ENCODE measurements at regions not wholly inside any gene's neighbourhood (a gene's known extent, or its start where the extent isn't known, plus 50 kb on each side); places are given as distances from the start of the nearest gene placed in this dataset.

DNA sequence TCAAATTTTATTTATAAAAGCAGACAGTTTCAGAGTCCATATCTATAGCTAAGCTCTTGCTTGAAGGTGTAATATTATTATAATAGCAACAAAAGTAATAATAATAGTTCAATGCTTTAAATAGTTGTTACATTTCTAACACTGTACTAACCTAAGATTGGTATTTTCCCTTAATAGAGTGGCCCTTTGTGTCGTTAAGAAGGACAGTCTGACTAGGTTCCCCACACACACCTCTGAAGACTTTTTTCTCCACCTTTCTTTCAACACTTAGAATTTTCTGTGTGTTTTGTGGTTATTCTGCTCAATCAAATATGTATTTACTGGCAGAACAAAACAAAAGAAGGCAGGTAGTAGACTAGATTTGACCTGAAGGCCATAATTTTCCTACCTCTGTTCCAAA lies 223.2 kb upstream of the ACO1 start:
- TF ChIP-seq, protein P1, sequence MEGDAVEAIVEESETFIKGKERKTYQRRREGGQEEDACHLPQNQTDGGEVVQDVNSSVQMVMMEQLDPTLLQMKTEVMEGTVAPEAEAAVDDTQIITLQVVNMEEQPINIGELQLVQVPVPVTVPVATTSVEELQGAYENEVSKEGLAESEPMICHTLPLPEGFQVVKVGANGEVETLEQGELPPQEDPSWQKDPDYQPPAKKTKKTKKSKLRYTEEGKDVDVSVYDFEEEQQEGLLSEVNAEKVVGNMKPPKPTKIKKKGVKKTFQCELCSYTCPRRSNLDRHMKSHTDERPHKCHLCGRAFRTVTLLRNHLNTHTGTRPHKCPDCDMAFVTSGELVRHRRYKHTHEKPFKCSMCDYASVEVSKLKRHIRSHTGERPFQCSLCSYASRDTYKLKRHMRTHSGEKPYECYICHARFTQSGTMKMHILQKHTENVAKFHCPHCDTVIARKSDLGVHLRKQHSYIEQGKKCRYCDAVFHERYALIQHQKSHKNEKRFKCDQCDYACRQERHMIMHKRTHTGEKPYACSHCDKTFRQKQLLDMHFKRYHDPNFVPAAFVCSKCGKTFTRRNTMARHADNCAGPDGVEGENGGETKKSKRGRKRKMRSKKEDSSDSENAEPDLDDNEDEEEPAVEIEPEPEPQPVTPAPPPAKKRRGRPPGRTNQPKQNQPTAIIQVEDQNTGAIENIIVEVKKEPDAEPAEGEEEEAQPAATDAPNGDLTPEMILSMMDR (IDR thresholded peaks at IDR 0.05), result no peak
- no peak for TF ChIP-seq POLR2A (IDR thresholded peaks at IDR 0.05)

Measured in sigmoid colon (tissue), 3 donors.